Activated naive CD8-positive, alpha-beta T cell treated with anti-CD3 and anti-CD28 coated beads, Interleukin-2, amount 10 ng/mL, durations not matched to agents 7 days and 5 days (primary cell): ENCODE measurements at regions not wholly inside any gene's neighbourhood (a gene's known extent, or its start where the extent isn't known, plus 50 kb on each side); places are given as distances from the start of the nearest gene placed in this dataset.
"Not testable (repeated sequence)": the region's sequence is repeated elsewhere in the genome, so short reads cannot be mapped to it uniquely, and the experiment has no call there.

Experiments used
- ATAC-seq: fragments of 150-1000 bp; cut with Tn5 transposase; one replicate; pipeline ENCODE4 v1.10.0; 2021; ENCODE audit warnings: low read depth, moderate library complexity
- POLR2A ChIA-PET: fragments of 350-600 bp; sonication (Branson Sonifier 250); formaldehyde crosslinking; loops from one replicate; lab custom pipeline; 2021; ENCODE audit warnings: antibody characterized with exemption; lab: Charles Lee
- DNase-seq: peaks from one replicate; pipeline ENCODE4 v3.0.0; 2021
- H3K27ac Mint-ChIP-seq: one replicate; pipeline ENCODE4 v1.8.0; 2022; ENCODE audit warnings: mild to moderate bottlenecking, mixed read lengths
- H3K27me3 Mint-ChIP-seq: one replicate; pipeline ENCODE4 v1.8.0; 2022; ENCODE audit warnings: mild to moderate bottlenecking, moderate library complexity, mixed read lengths
- H3K36me3 Mint-ChIP-seq: one replicate; pipeline ENCODE4 v1.8.0; 2021; ENCODE audit warnings: mild to moderate bottlenecking, mixed read lengths
- H3K4me1 Mint-ChIP-seq: one replicate; pipeline ENCODE4 v1.8.0; 2021; ENCODE audit warnings: mixed read lengths
- H3K4me3 Mint-ChIP-seq: one replicate; pipeline ENCODE4 v1.8.0; 2022; ENCODE audit warnings: mild to moderate bottlenecking, moderate library complexity, mixed read lengths
- H3K9me3 Mint-ChIP-seq: one replicate; pipeline ENCODE4 v1.8.0; 2021; ENCODE audit warnings: mixed read lengths

- no peaks in the 10 kb centered on the region for H3K4me1 Mint-ChIP-seq
- DNase-seq (no peak), ATAC-seq (no peak)
- H3K27ac Mint-ChIP-seq = no peak overlapping the region
- H3K36me3 Mint-ChIP-seq = no peaks in the 10 kb centered on the region
- H3K27me3 Mint-ChIP-seq = no peaks in the 10 kb centered on the region
- no peaks in the 10 kb centered on the region for H3K9me3 Mint-ChIP-seq
- POLR2A ChIA-PET = interaction anchor here (0.6 kb wide), 1 partner anchor 27 kb away, joined by 3 read pairs; no protein-coding TSS in a partner anchor
- no peak overlapping the region for H3K4me3 Mint-ChIP-seq
These were observed 1011.5 kb upstream of the NUDT12 start for GRCh38 chr5:104573949-104574709.

GRCh38 chr5:104569621-104570020 lies 1007.0 kb upstream of the NUDT12 start:
- H3K27me3 Mint-ChIP-seq = no peaks in the 10 kb centered on the region
- DNase-seq (no peak), ATAC-seq (no peak)
- no peaks in the 10 kb centered on the region for H3K9me3 Mint-ChIP-seq
- POLR2A ChIA-PET = no interaction called here
- H3K27ac Mint-ChIP-seq = no peak overlapping the region
- H3K4me1 Mint-ChIP-seq = no peaks in the 10 kb centered on the region
- no peaks in the 10 kb centered on the region for H3K36me3 Mint-ChIP-seq
- no peak overlapping the region for H3K4me3 Mint-ChIP-seq

- peaks cover 2% of the 10 kb centered on the region for H3K9me3 Mint-ChIP-seq
- no peak for DNase-seq
- H3K27me3 Mint-ChIP-seq = no peaks in the 10 kb centered on the region
- H3K4me3 Mint-ChIP-seq = no peak overlapping the region
- no peaks in the 10 kb centered on the region for H3K4me1 Mint-ChIP-seq
- POLR2A ChIA-PET = no interaction called here
- H3K27ac Mint-ChIP-seq = no peak overlapping the region
- no peaks in the 10 kb centered on the region for H3K36me3 Mint-ChIP-seq
- ATAC-seq = no peak
These were observed 1001.9 kb upstream of the NUDT12 start for GRCh38 chr5:104564530-104564929.

- Mint-ChIP-seq H3K9me3 (peaks cover 6% of the 10 kb centered on the region), H3K4me3 (no peak overlapping the region), H3K36me3 (no peaks in the 10 kb centered on the region), H3K27ac (no peak overlapping the region), H3K4me1 (no peaks in the 10 kb centered on the region), H3K27me3 (no peaks in the 10 kb centered on the region)
- POLR2A ChIA-PET = no interaction called here
- ATAC-seq = no peak
- no peak for DNase-seq
These were observed 994.4 kb upstream of the NUDT12 start for GRCh38 chr5:104556957-104557356.

- POLR2A ChIA-PET = no interaction called here
- H3K36me3 Mint-ChIP-seq = no peaks in the 10 kb centered on the region
- DNase-seq = no peak
- no peaks in the 10 kb centered on the region for H3K27me3 Mint-ChIP-seq
- no peak overlapping the region for H3K27ac Mint-ChIP-seq
- H3K9me3 Mint-ChIP-seq = peaks cover 5% of the 10 kb centered on the region
- H3K4me3 Mint-ChIP-seq = no peak overlapping the region
- no peaks in the 10 kb centered on the region for H3K4me1 Mint-ChIP-seq
- no peak for ATAC-seq
These were observed 989.0 kb upstream of the NUDT12 start for GRCh38 chr5:104551628-104552027.

- H3K36me3 Mint-ChIP-seq, H3K27me3 Mint-ChIP-seq, DNase-seq, POLR2A ChIA-PET, H3K4me3 Mint-ChIP-seq, H3K27ac Mint-ChIP-seq, ATAC-seq, H3K9me3 Mint-ChIP-seq, H3K4me1 Mint-ChIP-seq: not testable (repeated sequence)
These were observed 984.3 kb upstream of the NUDT12 start for GRCh38 chr5:104546871-104547270.

- Mint-ChIP-seq H3K27ac (no peak overlapping the region), H3K27me3 (no peaks in the 10 kb centered on the region), H3K36me3 (no peaks in the 10 kb centered on the region), H3K9me3 (peaks cover 1% of the 10 kb centered on the region), H3K4me3 (no peak overlapping the region), H3K4me1 (no peaks in the 10 kb centered on the region)
- POLR2A ChIA-PET = no interaction called here
- ATAC-seq (no peak), DNase-seq (no peak)
These were observed 978.7 kb upstream of the NUDT12 start for GRCh38 chr5:104541141-104541785.

- no peaks in the 10 kb centered on the region for H3K27me3 Mint-ChIP-seq
- ATAC-seq = no peak
These were observed 977.9 kb upstream of the NUDT12 start for GRCh38 chr5:104540448-104540847.

GRCh38 chr5:104539618-104540350 lies 977.2 kb upstream of the NUDT12 start:
- ATAC-seq (no peak), DNase-seq (no peak)
- Mint-ChIP-seq H3K27ac (no peak overlapping the region), H3K4me1 (no peaks in the 10 kb centered on the region), H3K27me3 (no peaks in the 10 kb centered on the region), H3K9me3 (peaks cover 2% of the 10 kb centered on the region), H3K36me3 (no peaks in the 10 kb centered on the region), H3K4me3 (no peak overlapping the region)
- POLR2A ChIA-PET = no interaction called here

More at GRCh38 chr5:104540448-104540847, 977.9 kb upstream of the NUDT12 start:
- POLR2A ChIA-PET = no interaction called here
- DNase-seq = no peak
- H3K27ac Mint-ChIP-seq = no peak overlapping the region
- H3K9me3 Mint-ChIP-seq = peaks cover 1% of the 10 kb centered on the region
- H3K4me3 Mint-ChIP-seq = no peak overlapping the region
- no peaks in the 10 kb centered on the region for H3K36me3 Mint-ChIP-seq
- no peaks in the 10 kb centered on the region for H3K4me1 Mint-ChIP-seq

GRCh38 chr5:104538734-104539133 lies 976.1 kb upstream of the NUDT12 start:
- no peak overlapping the region for H3K27ac Mint-ChIP-seq
- no peak overlapping the region for H3K4me3 Mint-ChIP-seq
- DNase-seq (no peak), ATAC-seq (no peak)
- H3K27me3 Mint-ChIP-seq = no peaks in the 10 kb centered on the region
- no peaks in the 10 kb centered on the region for H3K4me1 Mint-ChIP-seq
- no peaks in the 10 kb centered on the region for H3K36me3 Mint-ChIP-seq
- peaks cover 3% of the 10 kb centered on the region for H3K9me3 Mint-ChIP-seq
- POLR2A ChIA-PET = no interaction called here

- ATAC-seq = no peak
These were observed 970.9 kb upstream of the NUDT12 start for GRCh38 chr5:104533498-104533897.

GRCh38 chr5:104526866-104527265 lies 964.3 kb upstream of the NUDT12 start:
- Mint-ChIP-seq H3K4me3 (no peak overlapping the region), H3K36me3 (no peaks in the 10 kb centered on the region), H3K9me3 (peaks cover 2% of the 10 kb centered on the region), H3K4me1 (no peaks in the 10 kb centered on the region), H3K27ac (no peak overlapping the region), H3K27me3 (no peaks in the 10 kb centered on the region)
- POLR2A ChIA-PET = no interaction called here
- ATAC-seq (no peak), DNase-seq (no peak)

More at GRCh38 chr5:104533498-104533897, 970.9 kb upstream of the NUDT12 start:
- Mint-ChIP-seq H3K27me3 (no peaks in the 10 kb centered on the region), H3K36me3 (no peaks in the 10 kb centered on the region), H3K4me1 (no peaks in the 10 kb centered on the region), H3K9me3 (peaks cover 3% of the 10 kb centered on the region), H3K27ac (no peak overlapping the region), H3K4me3 (no peak overlapping the region)
- no peak for DNase-seq
- POLR2A ChIA-PET = interaction anchor here (0.7 kb wide), 1 partner anchor 60 kb away, joined by 3 read pairs; no protein-coding TSS in a partner anchor

- H3K27ac Mint-ChIP-seq = no peak overlapping the region
- no peak overlapping the region for H3K4me3 Mint-ChIP-seq
- H3K4me1 Mint-ChIP-seq = no peaks in the 10 kb centered on the region
- no peaks in the 10 kb centered on the region for H3K36me3 Mint-ChIP-seq
- POLR2A ChIA-PET = no interaction called here
- H3K27me3 Mint-ChIP-seq = no peaks in the 10 kb centered on the region
- H3K9me3 Mint-ChIP-seq = peaks cover 3% of the 10 kb centered on the region
- ATAC-seq (no peak), DNase-seq (no peak)
These were observed 951.1 kb upstream of the NUDT12 start for GRCh38 chr5:104513640-104514072.
